ENCODE measurements at regions not wholly inside any gene's neighbourhood (a gene's known extent, or its start where the extent isn't known, plus 50 kb on each side); places are given as distances from the start of the nearest gene placed in this dataset.

- 80% methylated on average over 3 of the region's 3 CpGs for WGBS
- no peak for DNase-seq (ENCODE audit: low spot score)
- no peaks in the 10 kb centered on the region for H3K36me3 ChIP-seq (ENCODE audit: control insufficient read depth in 4 of 4, insufficient read depth in 3 of 4, low read depth in 1 of 4, low read length in 3 of 4)
- no peak overlapping the region for H3K27ac ChIP-seq (ENCODE audit: low read depth in 1 of 2, low read length in 2 of 2)
- H3K4me1 ChIP-seq (ENCODE audit: control insufficient read depth in 4 of 4, insufficient read depth in 4 of 4, low read length in 3 of 4), result peaks cover 0 to 6% (median 5%) of the 10 kb centered on the region in 4 donors
- TF ChIP-seq, protein P1, sequence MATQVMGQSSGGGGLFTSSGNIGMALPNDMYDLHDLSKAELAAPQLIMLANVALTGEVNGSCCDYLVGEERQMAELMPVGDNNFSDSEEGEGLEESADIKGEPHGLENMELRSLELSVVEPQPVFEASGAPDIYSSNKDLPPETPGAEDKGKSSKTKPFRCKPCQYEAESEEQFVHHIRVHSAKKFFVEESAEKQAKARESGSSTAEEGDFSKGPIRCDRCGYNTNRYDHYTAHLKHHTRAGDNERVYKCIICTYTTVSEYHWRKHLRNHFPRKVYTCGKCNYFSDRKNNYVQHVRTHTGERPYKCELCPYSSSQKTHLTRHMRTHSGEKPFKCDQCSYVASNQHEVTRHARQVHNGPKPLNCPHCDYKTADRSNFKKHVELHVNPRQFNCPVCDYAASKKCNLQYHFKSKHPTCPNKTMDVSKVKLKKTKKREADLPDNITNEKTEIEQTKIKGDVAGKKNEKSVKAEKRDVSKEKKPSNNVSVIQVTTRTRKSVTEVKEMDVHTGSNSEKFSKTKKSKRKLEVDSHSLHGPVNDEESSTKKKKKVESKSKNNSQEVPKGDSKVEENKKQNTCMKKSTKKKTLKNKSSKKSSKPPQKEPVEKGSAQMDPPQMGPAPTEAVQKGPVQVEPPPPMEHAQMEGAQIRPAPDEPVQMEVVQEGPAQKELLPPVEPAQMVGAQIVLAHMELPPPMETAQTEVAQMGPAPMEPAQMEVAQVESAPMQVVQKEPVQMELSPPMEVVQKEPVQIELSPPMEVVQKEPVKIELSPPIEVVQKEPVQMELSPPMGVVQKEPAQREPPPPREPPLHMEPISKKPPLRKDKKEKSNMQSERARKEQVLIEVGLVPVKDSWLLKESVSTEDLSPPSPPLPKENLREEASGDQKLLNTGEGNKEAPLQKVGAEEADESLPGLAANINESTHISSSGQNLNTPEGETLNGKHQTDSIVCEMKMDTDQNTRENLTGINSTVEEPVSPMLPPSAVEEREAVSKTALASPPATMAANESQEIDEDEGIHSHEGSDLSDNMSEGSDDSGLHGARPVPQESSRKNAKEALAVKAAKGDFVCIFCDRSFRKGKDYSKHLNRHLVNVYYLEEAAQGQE (IDR thresholded peaks at IDR 0.05), result no peak
- TF ChIP-seq ZBTB33 (IDR thresholded peaks at IDR 0.05) (no peak), GABPA (IDR thresholded peaks at IDR 0.05 in 1 of 2, conservative IDR thresholded peaks at IDR 0.05 in 1 of 2) (no peak), RAD21 (IDR thresholded peaks at IDR 0.05) (peak; percentile 68), FOXA2 (IDR thresholded peaks at IDR 0.05) (no peak)
- TF ChIP-seq, protein P2, sequence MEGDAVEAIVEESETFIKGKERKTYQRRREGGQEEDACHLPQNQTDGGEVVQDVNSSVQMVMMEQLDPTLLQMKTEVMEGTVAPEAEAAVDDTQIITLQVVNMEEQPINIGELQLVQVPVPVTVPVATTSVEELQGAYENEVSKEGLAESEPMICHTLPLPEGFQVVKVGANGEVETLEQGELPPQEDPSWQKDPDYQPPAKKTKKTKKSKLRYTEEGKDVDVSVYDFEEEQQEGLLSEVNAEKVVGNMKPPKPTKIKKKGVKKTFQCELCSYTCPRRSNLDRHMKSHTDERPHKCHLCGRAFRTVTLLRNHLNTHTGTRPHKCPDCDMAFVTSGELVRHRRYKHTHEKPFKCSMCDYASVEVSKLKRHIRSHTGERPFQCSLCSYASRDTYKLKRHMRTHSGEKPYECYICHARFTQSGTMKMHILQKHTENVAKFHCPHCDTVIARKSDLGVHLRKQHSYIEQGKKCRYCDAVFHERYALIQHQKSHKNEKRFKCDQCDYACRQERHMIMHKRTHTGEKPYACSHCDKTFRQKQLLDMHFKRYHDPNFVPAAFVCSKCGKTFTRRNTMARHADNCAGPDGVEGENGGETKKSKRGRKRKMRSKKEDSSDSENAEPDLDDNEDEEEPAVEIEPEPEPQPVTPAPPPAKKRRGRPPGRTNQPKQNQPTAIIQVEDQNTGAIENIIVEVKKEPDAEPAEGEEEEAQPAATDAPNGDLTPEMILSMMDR (IDR thresholded peaks at IDR 0.05; ENCODE audit: low read depth, low read length, missing input control), result peak; percentile 29
- no peak overlapping the region for H3K9ac ChIP-seq (ENCODE audit: low read depth in 1 of 2, low read length in 2 of 2)
- H3K4me3 ChIP-seq (ENCODE audit: low read depth in 1 of 3, low read length in 3 of 3), result no peak overlapping the region
- no peaks in the 10 kb centered on the region for H3K9me3 ChIP-seq (ENCODE audit: control insufficient read depth in 4 of 4, low read length in 3 of 4)
- no peaks in the 10 kb centered on the region for H3K27me3 ChIP-seq (ENCODE audit: control insufficient read depth in 4 of 4, insufficient read depth in 4 of 4, low read length in 3 of 4)
These were observed 118.8 kb upstream of the PALMD start for GRCh38 chr1:99527078-99527477.

DNA sequence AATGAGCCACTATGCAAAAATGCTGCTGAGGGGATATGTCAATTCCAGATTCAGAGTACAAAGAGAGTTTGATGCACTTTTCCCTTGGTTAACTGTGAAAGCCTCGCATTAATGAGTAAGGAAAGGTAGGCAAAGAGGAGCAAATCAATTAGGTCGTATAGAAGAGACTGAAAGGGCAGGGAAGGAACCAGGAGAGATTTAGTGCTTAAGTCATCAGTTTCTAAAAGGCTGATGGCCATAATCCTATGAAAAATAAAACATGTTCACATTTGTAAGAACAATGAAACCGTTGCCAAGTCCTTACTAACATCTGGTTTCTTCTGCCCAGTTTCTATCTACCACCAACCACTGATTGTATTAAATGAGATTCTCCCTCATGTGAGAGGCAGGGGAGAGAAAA, 118.4 kb upstream of the PALMD start:
- TF ChIP-seq NR2F2 (IDR thresholded peaks at IDR 0.05) (no peak), HNF4G (IDR thresholded peaks at IDR 0.05) (no peak), EGR1 (IDR thresholded peaks at IDR 0.05; ENCODE audit: low read depth in 2 of 2) (no peak), ATF3 (IDR thresholded peaks at IDR 0.05) (no peak)
- no peak overlapping the region for H3K9ac ChIP-seq (ENCODE audit: low read depth in 1 of 2, low read length in 2 of 2)
- H3K27ac ChIP-seq (ENCODE audit: low read depth in 1 of 2, low read length in 2 of 2), result no peak overlapping the region
- H3K9me3 ChIP-seq (ENCODE audit: control insufficient read depth in 4 of 4, low read length in 3 of 4), result no peaks in the 10 kb centered on the region
- peaks cover 0 to 10% (median 5%) of the 10 kb centered on the region in 4 donors for H3K4me1 ChIP-seq (ENCODE audit: control insufficient read depth in 4 of 4, insufficient read depth in 4 of 4, low read length in 3 of 4)
- no peak overlapping the region for H3K4me3 ChIP-seq (ENCODE audit: low read depth in 1 of 3, low read length in 3 of 3)
- H3K36me3 ChIP-seq (ENCODE audit: control insufficient read depth in 4 of 4, insufficient read depth in 3 of 4, low read depth in 1 of 4, low read length in 3 of 4), result no peaks in the 10 kb centered on the region
- no peak for DNase-seq (ENCODE audit: low spot score)
- WGBS, result 66% methylated on average over 3 of the region's 3 CpGs
- H3K27me3 ChIP-seq (ENCODE audit: control insufficient read depth in 4 of 4, insufficient read depth in 4 of 4, low read length in 3 of 4), result no peaks in the 10 kb centered on the region

- peaks cover 0 to 10% (median 5%) of the 10 kb centered on the region in 4 donors for H3K4me1 ChIP-seq (ENCODE audit: control insufficient read depth in 4 of 4, insufficient read depth in 4 of 4, low read length in 3 of 4)
- H3K27ac ChIP-seq (ENCODE audit: low read depth in 1 of 2, low read length in 2 of 2), result no peak overlapping the region
- no peak overlapping the region for H3K4me3 ChIP-seq (ENCODE audit: low read depth in 1 of 3, low read length in 3 of 3)
- H3K36me3 ChIP-seq (ENCODE audit: control insufficient read depth in 4 of 4, insufficient read depth in 3 of 4, low read depth in 1 of 4, low read length in 3 of 4), result no peaks in the 10 kb centered on the region
- H3K9me3 ChIP-seq (ENCODE audit: control insufficient read depth in 4 of 4, low read length in 3 of 4), result no peaks in the 10 kb centered on the region
- no peak overlapping the region for H3K9ac ChIP-seq (ENCODE audit: low read depth in 1 of 2, low read length in 2 of 2)
- no peak for DNase-seq (ENCODE audit: low spot score)
- 76% methylated on average over 3 of the region's 3 CpGs for WGBS
- H3K27me3 ChIP-seq (ENCODE audit: control insufficient read depth in 4 of 4, insufficient read depth in 4 of 4, low read length in 3 of 4), result no peaks in the 10 kb centered on the region
- TF ChIP-seq YY1 (IDR thresholded peaks at IDR 0.05), result no peak
- no peak for TF ChIP-seq JUND (IDR thresholded peaks at IDR 0.05)
- no peak for TF ChIP-seq GABPA (IDR thresholded peaks at IDR 0.05 in 1 of 2, conservative IDR thresholded peaks at IDR 0.05 in 1 of 2)
- TF ChIP-seq, protein P2 (IDR thresholded peaks at IDR 0.05; ENCODE audit: low read depth, low read length, missing input control), result no peak
- no peak for TF ChIP-seq MAX (IDR thresholded peaks at IDR 0.05)
- TF ChIP-seq NR2F2 (IDR thresholded peaks at IDR 0.05), result no peak
- TF ChIP-seq SP1 (IDR thresholded peaks at IDR 0.05), result no peak
- no peak for TF ChIP-seq ATF3 (IDR thresholded peaks at IDR 0.05)
- no peak for TF ChIP-seq ZBTB33 (IDR thresholded peaks at IDR 0.05)
- no peak for TF ChIP-seq EGR1 (IDR thresholded peaks at IDR 0.05; ENCODE audit: low read depth in 2 of 2)
These were observed 116.9 kb upstream of the PALMD start for GRCh38 chr1:99529002-99529401.
